ENCODE measurements at regions not wholly inside any gene's neighbourhood (a gene's known extent, or its start where the extent isn't known, plus 50 kb on each side); places are given as distances from the start of the nearest gene placed in this dataset.
A peak's percentile ranks its signal among the peaks of the same experiment; 100 is the strongest.
"Not testable (repeated sequence)": the region's sequence is repeated elsewhere in the genome, so short reads cannot be mapped to it uniquely, and the experiment has no call there.

GRCh38 chr1:121036792-121037191 is 147.2 kb downstream of the PPIAL4A start:
- not testable (repeated sequence) for H3K4me3 ChIP-seq (ENCODE audit: low read depth, low read length); DNase-seq (ENCODE audit: low read depth)

- DNase-seq (ENCODE audit: low read depth); H3K4me3 ChIP-seq (ENCODE audit: low read depth, low read length): not testable (repeated sequence)
Observed at GRCh38 chr1:121040974-121041373, 143.2 kb downstream of the FAM72B start.

- DNase-seq (ENCODE audit: low read depth); H3K4me3 ChIP-seq (ENCODE audit: low read depth, low read length): not testable (repeated sequence)
Observed at GRCh38 chr1:121041497-121041896, 142.6 kb downstream of the FAM72B start.

GRCh38 chr1:121042882-121043281 is 141.3 kb downstream of the FAM72B start:
- not testable (repeated sequence) for H3K4me3 ChIP-seq (ENCODE audit: low read depth, low read length)
- DNase-seq (ENCODE audit: low read depth): peak; percentile 10

GRCh38 chr1:121048293-121048752 is 135.8 kb downstream of the FAM72B start:
- H3K4me3 ChIP-seq (ENCODE audit: low read depth, low read length): not testable (repeated sequence)
- DNase-seq (ENCODE audit: low read depth): peak; percentile 48

- DNase-seq (ENCODE audit: low read depth); H3K4me3 ChIP-seq (ENCODE audit: low read depth, low read length): not testable (repeated sequence)
Observed at GRCh38 chr1:121048769-121049443, 135.2 kb downstream of the FAM72B start.

GRCh38 chr1:121050097-121050496 is 134.0 kb downstream of the FAM72B start:
- DNase-seq (ENCODE audit: low read depth): peak; percentile 13
- not testable (repeated sequence) for H3K4me3 ChIP-seq (ENCODE audit: low read depth, low read length)

- not testable (repeated sequence) for H3K4me3 ChIP-seq (ENCODE audit: low read depth, low read length); DNase-seq (ENCODE audit: low read depth)
Observed at GRCh38 chr1:121051161-121051790, 132.9 kb downstream of the FAM72B start.

GRCh38 chr1:121052081-121052660 is 132.0 kb downstream of the FAM72B start:
- not testable (repeated sequence) for H3K4me3 ChIP-seq (ENCODE audit: low read depth, low read length); DNase-seq (ENCODE audit: low read depth)

- H3K4me3 ChIP-seq (ENCODE audit: low read depth, low read length); DNase-seq (ENCODE audit: low read depth): not testable (repeated sequence)
Observed at GRCh38 chr1:121054928-121055327, 129.2 kb downstream of the FAM72B start.

GRCh38 chr1:121066925-121067324 is 117.2 kb downstream of the FAM72B start:
- DNase-seq (ENCODE audit: low read depth); H3K4me3 ChIP-seq (ENCODE audit: low read depth, low read length): not testable (repeated sequence)

- not testable (repeated sequence) for H3K4me3 ChIP-seq (ENCODE audit: low read depth, low read length); DNase-seq (ENCODE audit: low read depth)
Observed at GRCh38 chr1:121068738-121069499, 115.2 kb downstream of the FAM72B start.

- not testable (repeated sequence) for DNase-seq (ENCODE audit: low read depth); H3K4me3 ChIP-seq (ENCODE audit: low read depth, low read length)
Observed at GRCh38 chr1:121073852-121074251, 110.3 kb downstream of the FAM72B start.

GRCh38 chr1:121075254-121075805 is 108.8 kb downstream of the FAM72B start:
- DNase-seq (ENCODE audit: low read depth); H3K4me3 ChIP-seq (ENCODE audit: low read depth, low read length): not testable (repeated sequence)

- not testable (repeated sequence) for DNase-seq (ENCODE audit: low read depth); H3K4me3 ChIP-seq (ENCODE audit: low read depth, low read length)
Observed at GRCh38 chr1:121076674-121077073, 107.5 kb downstream of the FAM72B start.

- not testable (repeated sequence) for H3K4me3 ChIP-seq (ENCODE audit: low read depth, low read length); DNase-seq (ENCODE audit: low read depth)
Observed at GRCh38 chr1:121079655-121080054, 104.5 kb downstream of the FAM72B start.

GRCh38 chr1:121080197-121080903 is 103.8 kb downstream of the FAM72B start:
- DNase-seq (ENCODE audit: low read depth): peak; percentile 67
- not testable (repeated sequence) for H3K4me3 ChIP-seq (ENCODE audit: low read depth, low read length)

GRCh38 chr1:121080904-121081264 is 103.3 kb downstream of the FAM72B start:
- not testable (repeated sequence) for DNase-seq (ENCODE audit: low read depth); H3K4me3 ChIP-seq (ENCODE audit: low read depth, low read length)
